ENCODE measurements at regions not wholly inside any gene's neighbourhood (a gene's known extent, or its start where the extent isn't known, plus 50 kb on each side); places are given as distances from the start of the nearest gene placed in this dataset.
"Not testable (repeated sequence)": the region's sequence is repeated elsewhere in the genome, so short reads cannot be mapped to it uniquely, and the experiment has no call there.

GRCh38 chr16:52655156-52655555 is 108.2 kb upstream of the TOX3 start:
- not testable (repeated sequence) for TF ChIP-seq CTCF (conservative IDR thresholded peaks at IDR 0.05; ENCODE audit: low read length); EZH2phosphoT487 (IDR thresholded peaks at IDR 0.05; ENCODE audit: borderline replicate concordance)

All from Loucy (cell line).